Testis (tissue), 2 donors: ENCODE measurements at regions not wholly inside any gene's neighbourhood (a gene's known extent, or its start where the extent isn't known, plus 50 kb on each side); places are given as distances from the start of the nearest gene placed in this dataset.

ENCODE experiments used
- DNase-seq: peaks from one replicate; pipeline ENCODE4 v3.0.0-alpha.2; 2019
- H3K27ac ChIP-seq, 2 donors: fragments of 200-600 bp; sonication (generic); one replicate each; pipeline ENCODE4 v1.5.1; 2019
- H3K27me3 ChIP-seq: fragments of 200-600 bp; sonication (generic); one replicate; pipeline ENCODE4 v1.5.1; 2019
- H3K36me3 ChIP-seq: fragments of 200-600 bp; sonication (generic); one replicate; pipeline ENCODE4 v1.5.1; 2017; ENCODE audit warnings: low read depth; ENCODE audit errors: missing control alignments
- H3K4me1 ChIP-seq: fragments of 200-600 bp; sonication (generic); one replicate; pipeline ENCODE4 v1.5.1; 2019
- H3K4me3 ChIP-seq, 2 donors: fragments of 200-600 bp; sonication (generic); one replicate each; pipeline ENCODE4 v1.5.1; 2017 to 2019
- H3K9me3 ChIP-seq: fragments of 200-600 bp; sonication (generic); one replicate; pipeline ENCODE4 v1.5.1; 2017
- POLR2A ChIP-seq: fragments of 450-650 bp; IDR thresholded peaks from one replicate; pipeline ENCODE4 v1.6.1; 2017; ENCODE audit warnings: antibody characterized with exemption, mild to moderate bottlenecking, moderate library complexity
- WGBS, 2 donors: methylation state at CpG; one replicate each; pipeline ENCODE4 v1.1.5; 2018; 5-methylcytosine and 5-hydroxymethylcytosine counted together
- intact Hi-C: fragments of 100-400 bp; cut with DNase I; formaldehyde crosslinking; loops from one replicate; pipeline ENCODE4 v1.15.1; 2023; ENCODE audit warnings: low total_unique reads
- TF ChIP-seq, protein P1 (sequence below), 3 experiments: fragments of 450-650 bp in 2 of 3; fragments of 200-600 bp in 1 of 3; sonication (generic) in 1 of 3; IDR thresholded peaks; one replicate each; pipeline ENCODE4 v1.5.1; 2016 to 2019; ENCODE audit warnings: antibody characterized with exemption in 3 of 3, mild to moderate bottlenecking in 2 of 3, moderate library complexity in 1 of 3

DNA sequence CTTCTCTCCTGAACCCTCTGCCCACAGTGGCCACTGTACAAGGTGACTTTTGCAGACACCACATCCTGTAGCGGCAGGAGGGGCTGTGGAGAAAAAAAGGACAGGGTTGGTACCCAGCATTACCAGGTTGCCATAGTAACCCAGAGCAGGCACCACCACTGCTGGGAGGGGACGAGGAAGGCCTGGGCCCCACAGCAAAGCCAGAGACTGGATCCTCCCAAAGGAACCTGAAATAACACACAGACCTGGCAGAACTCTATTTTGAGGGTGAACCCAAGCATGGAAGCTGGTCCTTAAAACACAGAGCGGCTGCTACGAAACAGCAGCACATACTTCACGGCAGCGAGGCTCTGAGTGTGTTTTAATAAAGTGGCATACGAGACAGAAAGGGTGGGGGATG, 380.6 kb downstream of the CTTN start:
- DNase-seq = no peak

DNA sequence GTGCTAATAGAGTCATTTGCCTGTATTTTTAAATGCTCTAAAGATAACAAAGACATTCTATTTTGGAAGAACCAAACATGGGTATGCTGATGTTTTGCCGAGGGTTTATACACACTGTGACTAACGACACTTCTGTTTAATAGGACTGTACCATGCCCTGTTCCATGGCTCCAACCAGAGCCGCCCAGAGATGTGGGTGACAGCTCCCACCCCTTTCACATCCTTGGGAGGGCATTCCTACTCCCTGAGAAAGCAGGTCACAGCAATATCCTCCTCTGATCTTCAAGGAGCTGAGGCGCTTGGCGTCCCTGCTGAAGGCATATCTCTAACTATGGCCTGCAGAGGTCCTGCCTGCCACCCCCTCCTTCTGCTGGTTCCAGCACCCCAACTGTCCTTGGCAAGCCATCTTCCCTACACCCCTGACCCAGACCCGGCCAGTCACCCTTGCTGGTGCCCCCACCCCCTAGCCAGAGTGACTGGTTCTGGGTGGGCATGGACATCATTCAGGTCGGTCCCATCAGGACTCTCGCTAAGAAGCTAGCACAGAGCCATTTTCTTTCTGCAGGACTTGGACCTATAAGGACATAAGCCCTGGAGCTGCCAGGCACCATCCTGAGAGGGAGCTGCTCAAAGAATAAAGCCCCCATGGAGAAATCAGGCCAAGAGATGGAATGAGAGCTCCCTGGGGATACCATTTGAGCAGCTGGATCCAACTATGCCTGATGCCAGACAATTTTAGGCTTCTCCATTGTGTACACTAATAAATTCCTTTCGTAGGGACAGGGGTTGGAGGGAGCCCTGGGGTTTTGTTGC, 381.3 kb downstream of the CTTN start:
- 61 to 66% methylated on average over 6 to 9 of the region's 9 CpGs for WGBS, 2 donors
- no peaks in the 10 kb centered on the region for H3K27me3 ChIP-seq
- no peak overlapping the region for H3K4me3 ChIP-seq
- H3K9me3 ChIP-seq = no peaks in the 10 kb centered on the region
- intact Hi-C loops = no loop called here
- DNase-seq = no peak
- TF ChIP-seq, protein P1, sequence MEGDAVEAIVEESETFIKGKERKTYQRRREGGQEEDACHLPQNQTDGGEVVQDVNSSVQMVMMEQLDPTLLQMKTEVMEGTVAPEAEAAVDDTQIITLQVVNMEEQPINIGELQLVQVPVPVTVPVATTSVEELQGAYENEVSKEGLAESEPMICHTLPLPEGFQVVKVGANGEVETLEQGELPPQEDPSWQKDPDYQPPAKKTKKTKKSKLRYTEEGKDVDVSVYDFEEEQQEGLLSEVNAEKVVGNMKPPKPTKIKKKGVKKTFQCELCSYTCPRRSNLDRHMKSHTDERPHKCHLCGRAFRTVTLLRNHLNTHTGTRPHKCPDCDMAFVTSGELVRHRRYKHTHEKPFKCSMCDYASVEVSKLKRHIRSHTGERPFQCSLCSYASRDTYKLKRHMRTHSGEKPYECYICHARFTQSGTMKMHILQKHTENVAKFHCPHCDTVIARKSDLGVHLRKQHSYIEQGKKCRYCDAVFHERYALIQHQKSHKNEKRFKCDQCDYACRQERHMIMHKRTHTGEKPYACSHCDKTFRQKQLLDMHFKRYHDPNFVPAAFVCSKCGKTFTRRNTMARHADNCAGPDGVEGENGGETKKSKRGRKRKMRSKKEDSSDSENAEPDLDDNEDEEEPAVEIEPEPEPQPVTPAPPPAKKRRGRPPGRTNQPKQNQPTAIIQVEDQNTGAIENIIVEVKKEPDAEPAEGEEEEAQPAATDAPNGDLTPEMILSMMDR (IDR thresholded peaks at IDR 0.05) = no peak
- TF ChIP-seq POLR2A = no peak
- H3K27ac ChIP-seq = no peak overlapping the region
- H3K36me3 ChIP-seq = no peaks in the 10 kb centered on the region
- peaks cover 6% of the 10 kb centered on the region for H3K4me1 ChIP-seq

More for the DNA sequence above, 380.6 kb downstream of the CTTN start:
- 49 to 61% methylated on average over 6 to 7 of the region's 7 CpGs for WGBS, 2 donors
- intact Hi-C loops = no loop called here
- no peaks in the 10 kb centered on the region for H3K36me3 ChIP-seq
- H3K27ac ChIP-seq = no peak overlapping the region
- no peak for TF ChIP-seq POLR2A
- TF ChIP-seq, protein P1 (IDR thresholded peaks at IDR 0.05) = no peak
- no peaks in the 10 kb centered on the region for H3K27me3 ChIP-seq
- no peaks in the 10 kb centered on the region for H3K9me3 ChIP-seq
- H3K4me3 ChIP-seq = no peak overlapping the region
- H3K4me1 ChIP-seq = peaks cover 6% of the 10 kb centered on the region

DNA sequence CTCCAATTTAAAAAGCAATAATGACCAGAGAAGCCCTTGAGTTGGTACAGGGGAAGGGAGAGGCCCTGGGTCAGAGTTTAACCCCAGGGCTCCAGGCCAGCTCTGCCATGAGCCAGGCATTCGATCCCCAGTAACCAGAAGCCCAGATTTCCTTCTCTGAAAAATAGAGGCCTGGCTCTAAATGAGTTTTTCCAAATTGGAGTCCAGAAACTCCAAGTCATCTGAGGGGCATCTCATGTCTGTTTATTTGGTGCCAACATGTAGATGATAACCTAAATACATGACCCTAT, 381.9 kb downstream of the CTTN start:
- no peak for TF ChIP-seq POLR2A
- TF ChIP-seq, protein P1 (IDR thresholded peaks at IDR 0.05) = no peak
- Histone ChIP-seq H3K27me3 (no peaks in the 10 kb centered on the region), H3K27ac (no peak overlapping the region), H3K36me3 (no peaks in the 10 kb centered on the region), H3K9me3 (no peaks in the 10 kb centered on the region), H3K4me3 (no peak overlapping the region), H3K4me1 (peaks cover 6% of the 10 kb centered on the region)
- DNase-seq = no peak
- 45 to 76% methylated on average over 1 of the region's 1 CpG for WGBS, 2 donors
- intact Hi-C loops = no loop called here

DNA sequence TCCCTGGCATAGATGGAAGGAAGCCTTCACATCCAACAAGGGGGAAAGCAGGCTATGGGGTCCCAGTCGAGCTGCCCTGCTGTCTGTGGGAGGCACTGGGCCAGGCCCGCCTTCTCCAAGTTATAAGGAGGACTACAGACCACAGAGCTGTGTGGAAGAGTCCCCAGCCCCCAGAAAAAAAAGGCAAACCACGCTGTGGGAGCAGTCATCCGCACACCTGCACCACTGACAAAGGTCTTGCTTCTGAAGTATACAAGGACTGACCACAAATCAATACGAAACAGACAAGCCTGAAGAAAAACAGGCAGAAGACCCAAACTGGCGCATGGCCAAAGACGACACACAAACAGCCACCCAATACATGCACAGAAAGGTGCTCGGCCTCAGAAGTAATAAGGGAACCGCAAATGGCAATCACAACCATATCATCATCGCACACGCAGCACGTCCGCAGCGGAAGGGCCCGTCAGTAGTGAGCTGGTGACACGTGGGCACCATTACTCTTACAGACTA, 384.1 kb downstream of the CTTN start:
- no peaks in the 10 kb centered on the region for H3K9me3 ChIP-seq
- H3K36me3 ChIP-seq = no peaks in the 10 kb centered on the region
- intact Hi-C loops = no loop called here
- no peak overlapping the region for H3K27ac ChIP-seq
- 78% methylated on average over 16 of the region's 16 CpGs for WGBS, 2 donors
- no peak for TF ChIP-seq POLR2A
- TF ChIP-seq, protein P1 (IDR thresholded peaks at IDR 0.05) = no peak
- H3K4me3 ChIP-seq = no peak overlapping the region
- H3K4me1 ChIP-seq = peaks cover 6% of the 10 kb centered on the region
- H3K27me3 ChIP-seq = no peaks in the 10 kb centered on the region
- DNase-seq = no peak

DNA sequence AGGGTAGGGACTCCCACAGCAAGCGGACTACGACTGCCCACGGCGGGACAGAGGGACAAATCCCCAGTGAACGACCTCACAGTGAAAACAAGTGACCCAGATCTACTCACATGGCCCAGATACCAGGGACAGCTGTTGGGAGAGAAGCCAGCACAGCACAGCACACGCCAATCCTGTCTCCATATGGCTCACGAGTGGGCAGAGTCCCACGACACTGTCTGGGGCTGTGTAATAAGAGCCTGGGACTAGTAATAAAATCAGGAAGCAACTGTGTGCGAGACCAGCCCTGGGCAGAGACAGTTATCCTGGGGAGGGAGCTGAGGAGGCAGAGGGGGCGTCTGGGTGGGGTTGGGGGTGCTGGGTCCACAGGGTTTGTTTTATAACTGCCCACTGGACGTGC, 385.0 kb downstream of the CTTN start:
- Histone ChIP-seq H3K27ac (no peak overlapping the region), H3K4me1 (peaks cover 6% of the 10 kb centered on the region), H3K27me3 (no peaks in the 10 kb centered on the region), H3K4me3 (no peak overlapping the region), H3K9me3 (no peaks in the 10 kb centered on the region), H3K36me3 (no peaks in the 10 kb centered on the region)
- no peak for DNase-seq
- TF ChIP-seq, protein P1 (IDR thresholded peaks at IDR 0.05) = no peak
- TF ChIP-seq POLR2A = no peak
- intact Hi-C loops = no loop called here
- 54 to 66% methylated on average over 11 of the region's 11 CpGs for WGBS, 2 donors
